K562 (cell line): ENCODE measurements at regions not wholly inside any gene's neighbourhood (a gene's known extent, or its start where the extent isn't known, plus 50 kb on each side); places are given as distances from the start of the nearest gene placed in this dataset.

Source experiments
- AFF4 ChIP-seq: sonication (generic); formaldehyde crosslinking; IDR thresholded peaks from 2 replicates; pipeline ENCODE4 v1.8.0; 2023; ENCODE audit warnings: mild to moderate bottlenecking, missing genetic modification reagents
- BRCA1 ChIP-seq, 2 experiments: fragments of 450-650 bp in 1 of 2; sonication (generic) in 1 of 2; formaldehyde crosslinking in 1 of 2; IDR thresholded peaks; 2 replicates each; pipeline versions ENCODE4 v1.5.0 to v1.6.1; 2017 to 2020; ENCODE audit warnings: mild to moderate bottlenecking in 1 of 2, missing genetic modification reagents in 1 of 2
- HDAC2 ChIP-seq: fragments of 450-650 bp; IDR thresholded peaks from 2 replicates; pipeline ENCODE4 v1.6.1; 2016; ENCODE audit warnings: mild to moderate bottlenecking
- KAT2B ChIP-seq: IDR thresholded peaks from one replicate; pipeline ENCODE4 v1.6.1; 2012; ENCODE audit warnings: low read depth, mild to moderate bottlenecking, control low read depth, inconsistent platforms, low read length, moderate library complexity
- KLF16 ChIP-seq: IDR thresholded peaks from 2 replicates; pipeline ENCODE4 v1.6.1; 2016; ENCODE audit warnings: antibody characterized with exemption
- POLR2A ChIP-seq: fragments of 450-650 bp; conservative IDR thresholded peaks from 2 replicates; pipeline ENCODE4 v1.6.1; 2016
- RCOR1 ChIP-seq, 2 experiments: IDR thresholded peaks; 2 replicates each; pipeline ENCODE4 v1.6.1; 2012; ENCODE audit warnings: low read depth in 2 of 2, low read length in 2 of 2, borderline replicate concordance in 1 of 2, improper control_type of control experiment in 1 of 2
- USF2 ChIP-seq: sonication (generic); formaldehyde crosslinking; IDR thresholded peaks from 2 replicates; pipeline ENCODE4 v1.5.0; 2020; ENCODE audit warnings: missing genetic modification reagents
- ZFP36 ChIP-seq: fragments of 150-350 bp; IDR thresholded peaks from 2 replicates; pipeline ENCODE4 v1.6.1; 2018; ENCODE audit warnings: low read length, low read depth; ENCODE audit not compliant: partially characterized antibody
- ZHX1 ChIP-seq: fragments of 150-350 bp; conservative IDR thresholded peaks from 2 replicates; pipeline ENCODE4 v1.6.1; 2014; ENCODE audit warnings: low read length
- ZNF121 ChIP-seq: sonication (generic); formaldehyde crosslinking; conservative IDR thresholded peaks from 2 replicates; pipeline ENCODE4 v1.8.0; 2022; ENCODE audit warnings: missing genetic modification reagents
- ZNF165 ChIP-seq: fragments of 250-450 bp; sonication (Bioruptor Pico); IDR thresholded peaks from 2 replicates; pipeline ENCODE4 v1.4.0; 2020; ENCODE audit warnings: borderline replicate concordance

- no peak for TF ChIP-seq ZFP36
- TF ChIP-seq ZHX1 = no peak
- no peak for TF ChIP-seq ZNF121 (CRISPR knock-in tag)
- TF ChIP-seq HDAC2 = no peak
- TF ChIP-seq USF2 = no peak
- TF ChIP-seq ZNF165 = no peak
- TF ChIP-seq BRCA1 (IDR thresholded peaks at IDR 0.05) = no peak
- no peak for TF ChIP-seq BRCA1 (CRISPR knock-in tag; IDR thresholded peaks at IDR 0.05)
- TF ChIP-seq KAT2B = no peak
- TF ChIP-seq AFF4 (CRISPR knock-in tag) = no peak
- TF ChIP-seq RCOR1 (IDR thresholded peaks at IDR 0.05; ENCODE audit: borderline replicate concordance in 1 of 2, low read depth in 2 of 2, low read length in 2 of 2) = no peak
- no peak for TF ChIP-seq KLF16
- TF ChIP-seq POLR2A = no peak
Measured at GRCh38 chr14:76948213-76948947, 80.1 kb downstream of the IRF2BPL start.
